ENCODE measurements at regions not wholly inside any gene's neighbourhood (a gene's known extent, or its start where the extent isn't known, plus 50 kb on each side); places are given as distances from the start of the nearest gene placed in this dataset.

GRCh38 chr1:215344539-215344938, 222.6 kb upstream of the KCTD3 start:
- ATAC-seq (no peak), DNase-seq (no peak)
- H3K27ac ChIP-seq (ENCODE audit: low read depth, low read length) = no peak overlapping the region
- H3K9me3 Mint-ChIP-seq = peaks cover 0 to 7% (median 0%) of the 10 kb centered on the region in 11 donors
- H3K4me1 Mint-ChIP-seq = no peaks in the 10 kb centered on the region
- peaks cover 0 to 16% (median 5%) of the 10 kb centered on the region in 5 donors for H3K27me3 Mint-ChIP-seq
- no peaks in the 10 kb centered on the region for H3K36me3 ChIP-seq (ENCODE audit: control insufficient read depth in 2 of 3, insufficient read depth in 3 of 3, low read length in 3 of 3)
- no peaks in the 10 kb centered on the region for H3K27me3 ChIP-seq (ENCODE audit: control insufficient read depth in 2 of 2, insufficient read depth in 2 of 2, low read length in 2 of 2)
- no peaks in the 10 kb centered on the region for H3K9me3 ChIP-seq (ENCODE audit: control insufficient read depth in 2 of 3, low read length in 3 of 3)
- H3K4me3 ChIP-seq (ENCODE audit: low read length) = no peak overlapping the region
- H3K36me3 Mint-ChIP-seq = no peaks in the 10 kb centered on the region
- H3K4me3 Mint-ChIP-seq = no peak overlapping the region
- CTCF ChIA-PET = no interaction called here
- intact Hi-C loops (cut with micrococcal nuclease) = no loop called here
- POLR2A ChIA-PET = no interaction called here
- no peaks in the 10 kb centered on the region for H3K4me1 ChIP-seq (ENCODE audit: control insufficient read depth in 2 of 2, insufficient read depth in 2 of 2, low read length in 2 of 2)
- no peak overlapping the region for H3K27ac Mint-ChIP-seq

- intact Hi-C loops (cut with micrococcal nuclease) = no loop called here
- Histone ChIP-seq H3K36me3 (ENCODE audit: control insufficient read depth in 2 of 3, insufficient read depth in 3 of 3, low read length in 3 of 3) (no peaks in the 10 kb centered on the region), H3K9me3 (ENCODE audit: control insufficient read depth in 2 of 3, low read length in 3 of 3) (no peaks in the 10 kb centered on the region), H3K4me3 (ENCODE audit: low read length) (no peak overlapping the region), H3K27ac (ENCODE audit: low read depth, low read length) (no peak overlapping the region), H3K4me1 (ENCODE audit: control insufficient read depth in 2 of 2, insufficient read depth in 2 of 2, low read length in 2 of 2) (no peaks in the 10 kb centered on the region), H3K27me3 (ENCODE audit: control insufficient read depth in 2 of 2, insufficient read depth in 2 of 2, low read length in 2 of 2) (no peaks in the 10 kb centered on the region)
- Mint-ChIP-seq H3K27me3 (peaks cover 0 to 16% (median 7%) of the 10 kb centered on the region in 5 donors), H3K4me1 (no peaks in the 10 kb centered on the region), H3K4me3 (no peak overlapping the region), H3K36me3 (no peaks in the 10 kb centered on the region), H3K9me3 (peaks cover 0 to 5% (median 0%) of the 10 kb centered on the region in 11 donors), H3K27ac (no peak overlapping the region)
- ChIA-PET POLR2A (no interaction called here), CTCF (interaction anchor here (0.6 kb wide), 1 partner anchor 482 kb away, joined by 4 read pairs; no protein-coding TSS in a partner anchor)
- ATAC-seq (no peak), DNase-seq (no peak)
These were observed 221.9 kb upstream of the KCTD3 start for GRCh38 chr1:215345208-215345607.

GRCh38 chr1:215345766-215346165, 221.3 kb upstream of the KCTD3 start:
- Mint-ChIP-seq H3K4me1 (no peaks in the 10 kb centered on the region), H3K4me3 (no peak overlapping the region), H3K36me3 (no peaks in the 10 kb centered on the region), H3K9me3 (peaks cover 0 to 5% (median 0%) of the 10 kb centered on the region in 11 donors), H3K27me3 (peaks cover 0 to 16% (median 10%) of the 10 kb centered on the region in 5 donors), H3K27ac (no peak overlapping the region)
- no peak for DNase-seq
- H3K4me1 ChIP-seq (ENCODE audit: control insufficient read depth in 2 of 2, insufficient read depth in 2 of 2, low read length in 2 of 2) = no peaks in the 10 kb centered on the region
- H3K27ac ChIP-seq (ENCODE audit: low read depth, low read length) = no peak overlapping the region
- no peak overlapping the region for H3K4me3 ChIP-seq (ENCODE audit: low read length)
- H3K27me3 ChIP-seq (ENCODE audit: control insufficient read depth in 2 of 2, insufficient read depth in 2 of 2, low read length in 2 of 2) = no peaks in the 10 kb centered on the region
- CTCF ChIA-PET = interaction anchor here (0.6 kb wide), 1 partner anchor 482 kb away, joined by 4 read pairs; no protein-coding TSS in a partner anchor
- no peak for ATAC-seq
- no peaks in the 10 kb centered on the region for H3K9me3 ChIP-seq (ENCODE audit: control insufficient read depth in 2 of 3, low read length in 3 of 3)
- intact Hi-C loops (cut with micrococcal nuclease) = no loop called here
- no peaks in the 10 kb centered on the region for H3K36me3 ChIP-seq (ENCODE audit: control insufficient read depth in 2 of 3, insufficient read depth in 3 of 3, low read length in 3 of 3)
- POLR2A ChIA-PET = no interaction called here

- DNase-seq (no peak), ATAC-seq (no peak)
- no peaks in the 10 kb centered on the region for H3K36me3 Mint-ChIP-seq
- no peaks in the 10 kb centered on the region for H3K27me3 ChIP-seq (ENCODE audit: control insufficient read depth in 2 of 2, insufficient read depth in 2 of 2, low read length in 2 of 2)
- H3K27ac ChIP-seq (ENCODE audit: low read depth, low read length) = no peak overlapping the region
- H3K9me3 ChIP-seq (ENCODE audit: control insufficient read depth in 2 of 3, low read length in 3 of 3) = no peaks in the 10 kb centered on the region
- H3K27me3 Mint-ChIP-seq = no peaks in the 10 kb centered on the region
- no peaks in the 10 kb centered on the region for H3K4me1 ChIP-seq (ENCODE audit: control insufficient read depth in 2 of 2, insufficient read depth in 2 of 2, low read length in 2 of 2)
- peaks cover 0 to 4% (median 0%) of the 10 kb centered on the region in 7 donors for H3K4me1 Mint-ChIP-seq
- no peak overlapping the region for H3K4me3 ChIP-seq (ENCODE audit: low read length)
- H3K27ac Mint-ChIP-seq = no peak overlapping the region
- no peaks in the 10 kb centered on the region for H3K36me3 ChIP-seq (ENCODE audit: control insufficient read depth in 2 of 3, insufficient read depth in 3 of 3, low read length in 3 of 3)
- ChIA-PET CTCF (no interaction called here), POLR2A (no interaction called here)
- H3K9me3 Mint-ChIP-seq = peaks cover 0 to 7% (median 0%) of the 10 kb centered on the region in 11 donors
- no peak overlapping the region for H3K4me3 Mint-ChIP-seq
- intact Hi-C loops (cut with micrococcal nuclease) = no loop called here
These were observed 209.2 kb upstream of the KCTD3 start for GRCh38 chr1:215357901-215358300.

GRCh38 chr1:215358356-215358755, 208.7 kb upstream of the KCTD3 start:
- CTCF ChIA-PET = no interaction called here
- H3K4me3 Mint-ChIP-seq = no peak overlapping the region
- no peaks in the 10 kb centered on the region for H3K36me3 Mint-ChIP-seq
- Histone ChIP-seq H3K27me3 (ENCODE audit: control insufficient read depth in 2 of 2, insufficient read depth in 2 of 2, low read length in 2 of 2) (no peaks in the 10 kb centered on the region), H3K9me3 (ENCODE audit: control insufficient read depth in 2 of 3, low read length in 3 of 3) (no peaks in the 10 kb centered on the region), H3K4me3 (ENCODE audit: low read length) (no peak overlapping the region), H3K36me3 (ENCODE audit: control insufficient read depth in 2 of 3, insufficient read depth in 3 of 3, low read length in 3 of 3) (no peaks in the 10 kb centered on the region), H3K4me1 (ENCODE audit: control insufficient read depth in 2 of 2, insufficient read depth in 2 of 2, low read length in 2 of 2) (no peaks in the 10 kb centered on the region), H3K27ac (ENCODE audit: low read depth, low read length) (no peak overlapping the region)
- DNase-seq = no peak
- no peak for ATAC-seq
- intact Hi-C loops (cut with micrococcal nuclease) = no loop called here
- no peak overlapping the region for H3K27ac Mint-ChIP-seq
- peaks cover 0 to 6% (median 0%) of the 10 kb centered on the region in 11 donors for H3K9me3 Mint-ChIP-seq
- no peaks in the 10 kb centered on the region for H3K27me3 Mint-ChIP-seq
- H3K4me1 Mint-ChIP-seq = peaks cover 0 to 4% (median 0%) of the 10 kb centered on the region in 7 donors
- POLR2A ChIA-PET = no interaction called here

- intact Hi-C loops (cut with micrococcal nuclease) = no loop called here
- DNase-seq (no peak), ATAC-seq (no peak)
- Mint-ChIP-seq H3K4me3 (no peak overlapping the region), H3K4me1 (no peaks in the 10 kb centered on the region), H3K36me3 (peaks cover 0 to 4% (median 0%) of the 10 kb centered on the region in 5 donors), H3K27ac (no peak overlapping the region), H3K27me3 (no peaks in the 10 kb centered on the region), H3K9me3 (peaks cover 0 to 9% (median 0%) of the 10 kb centered on the region in 11 donors)
- ChIA-PET CTCF (no interaction called here), POLR2A (no interaction called here)
- Histone ChIP-seq H3K27me3 (ENCODE audit: control insufficient read depth in 2 of 2, insufficient read depth in 2 of 2, low read length in 2 of 2) (no peaks in the 10 kb centered on the region), H3K4me3 (ENCODE audit: low read length) (no peak overlapping the region), H3K4me1 (ENCODE audit: control insufficient read depth in 2 of 2, insufficient read depth in 2 of 2, low read length in 2 of 2) (no peaks in the 10 kb centered on the region), H3K36me3 (ENCODE audit: control insufficient read depth in 2 of 3, insufficient read depth in 3 of 3, low read length in 3 of 3) (no peaks in the 10 kb centered on the region), H3K27ac (ENCODE audit: low read depth, low read length) (no peak overlapping the region), H3K9me3 (ENCODE audit: control insufficient read depth in 2 of 3, low read length in 3 of 3) (no peaks in the 10 kb centered on the region)
These were observed 207.1 kb upstream of the KCTD3 start for GRCh38 chr1:215360031-215360430.

- H3K27me3 Mint-ChIP-seq = no peaks in the 10 kb centered on the region
- intact Hi-C loops (cut with micrococcal nuclease) = no loop called here
- no peak for ATAC-seq
These were observed 206.3 kb upstream of the KCTD3 start for GRCh38 chr1:215360758-215361157.

More at GRCh38 chr1:215360758-215361157, 206.3 kb upstream of the KCTD3 start:
- no peaks in the 10 kb centered on the region for H3K4me1 Mint-ChIP-seq
- no peaks in the 10 kb centered on the region for H3K9me3 ChIP-seq (ENCODE audit: control insufficient read depth in 2 of 3, low read length in 3 of 3)
- ChIA-PET CTCF (no interaction called here), POLR2A (no interaction called here)
- H3K27me3 ChIP-seq (ENCODE audit: control insufficient read depth in 2 of 2, insufficient read depth in 2 of 2, low read length in 2 of 2) = no peaks in the 10 kb centered on the region
- no peak overlapping the region for H3K27ac ChIP-seq (ENCODE audit: low read depth, low read length)
- DNase-seq = no peak
- peaks cover 0 to 4% (median 0%) of the 10 kb centered on the region in 5 donors for H3K36me3 Mint-ChIP-seq
- H3K4me1 ChIP-seq (ENCODE audit: control insufficient read depth in 2 of 2, insufficient read depth in 2 of 2, low read length in 2 of 2) = no peaks in the 10 kb centered on the region
- no peak overlapping the region for H3K4me3 Mint-ChIP-seq
- H3K36me3 ChIP-seq (ENCODE audit: control insufficient read depth in 2 of 3, insufficient read depth in 3 of 3, low read length in 3 of 3) = no peaks in the 10 kb centered on the region
- H3K4me3 ChIP-seq (ENCODE audit: low read length) = no peak overlapping the region
- peaks cover 0 to 9% (median 1%) of the 10 kb centered on the region in 11 donors for H3K9me3 Mint-ChIP-seq
- H3K27ac Mint-ChIP-seq = no peak overlapping the region

Measured in naive thymus-derived CD4-positive, alpha-beta T cell (primary cell).